Neural progenitor cell (in vitro differentiated cells): ENCODE measurements at regions not wholly inside any gene's neighbourhood (a gene's known extent, or its start where the extent isn't known, plus 50 kb on each side); places are given as distances from the start of the nearest gene placed in this dataset.

ENCODE experiments used
- DNase-seq: peaks from one replicate; pipeline ENCODE4 v3.0.0-alpha.2; 2016; ENCODE audit warnings: low spot score
- H2AFZ ChIP-seq: fragments of 200-600 bp; sonication (generic); replicated peaks from 2 replicates; pipeline ENCODE4 v1.6.1; 2016; ENCODE audit warnings: antibody characterized with exemption
- H3F3A ChIP-seq: fragments of 200-600 bp; sonication (generic); 2 replicates; pipeline ENCODE4 v1.6.1; 2016; ENCODE audit warnings: antibody characterized with exemption, low read depth
- H3K27ac ChIP-seq: fragments of 200-600 bp; sonication (generic); 2 replicates; pipeline ENCODE4 v1.5.1; 2016; ENCODE audit warnings: mild to moderate bottlenecking
- H3K27me3 ChIP-seq: fragments of 200-600 bp; sonication (generic); 2 replicates; pipeline ENCODE4 v1.6.1; 2016; ENCODE audit warnings: mild to moderate bottlenecking, moderate library complexity
- H3K36me3 ChIP-seq: fragments of 200-600 bp; sonication (generic); 2 replicates; pipeline ENCODE4 v1.5.1; 2016
- H3K4me1 ChIP-seq: fragments of 200-600 bp; sonication (generic); 2 replicates; pipeline ENCODE4 v1.6.1; 2016; ENCODE audit warnings: mixed run types
- H3K4me2 ChIP-seq: fragments of 200-600 bp; sonication (generic); 2 replicates; pipeline ENCODE4 v1.6.1; 2016
- H3K4me3 ChIP-seq: fragments of 200-600 bp; sonication (generic); 2 replicates; pipeline ENCODE4 v1.5.1; 2016
- H3K79me2 ChIP-seq: fragments of 200-600 bp; sonication (generic); 2 replicates; pipeline ENCODE4 v1.6.1; 2016; ENCODE audit warnings: low read depth
- H3K9ac ChIP-seq: fragments of 200-600 bp; sonication (generic); 2 replicates; pipeline ENCODE4 v1.6.1; 2016
- H3K9me3 ChIP-seq: fragments of 200-600 bp; sonication (generic); 2 replicates; pipeline ENCODE4 v1.5.1; 2016; ENCODE audit warnings: low read depth
- H4K20me1 ChIP-seq: fragments of 200-600 bp; sonication (generic); 2 replicates; pipeline ENCODE4 v1.6.1; 2016; ENCODE audit warnings: low read depth
- H3K27ac Mint-ChIP-seq: 3 replicates; pipeline ENCODE4 v1.8.0; 2021; ENCODE audit warnings: mixed read lengths
- H3K27me3 Mint-ChIP-seq: 2 replicates; pipeline ENCODE4 v1.8.0; 2022; ENCODE audit warnings: low read depth, mild to moderate bottlenecking, inconsistent platforms, moderate library complexity, mixed read lengths; ENCODE audit not compliant: insufficient read depth
- H3K36me3 Mint-ChIP-seq: 3 replicates; pipeline ENCODE4 v1.8.0; 2021; ENCODE audit warnings: mixed read lengths
- H3K4me1 Mint-ChIP-seq: 3 replicates; pipeline ENCODE4 v1.8.0; 2021; ENCODE audit warnings: mixed read lengths
- H3K4me3 Mint-ChIP-seq: 3 replicates; pipeline ENCODE4 v1.8.0; 2021; ENCODE audit warnings: mild to moderate bottlenecking, moderate library complexity, mixed read lengths
- H3K9me3 Mint-ChIP-seq: 3 replicates; pipeline ENCODE4 v1.8.0; 2020; ENCODE audit warnings: mixed read lengths
- EZH2 ChIP-seq: fragments of 200-600 bp; sonication (generic); IDR thresholded peaks from 2 replicates; pipeline ENCODE4 v1.6.1; 2017; ENCODE audit warnings: antibody characterized with exemption, mild to moderate bottlenecking, moderate library complexity
- EZH2phosphoT487 ChIP-seq: fragments of 200-600 bp; sonication (generic); IDR thresholded peaks from 2 replicates; pipeline ENCODE4 v1.6.1; 2017; ENCODE audit warnings: antibody characterized with exemption
- TF ChIP-seq, protein P1 (sequence below): fragments of 200-600 bp; sonication (generic); IDR thresholded peaks from 2 replicates; pipeline ENCODE4 v1.5.1; 2017; ENCODE audit warnings: antibody characterized with exemption, mild to moderate bottlenecking

DNA sequence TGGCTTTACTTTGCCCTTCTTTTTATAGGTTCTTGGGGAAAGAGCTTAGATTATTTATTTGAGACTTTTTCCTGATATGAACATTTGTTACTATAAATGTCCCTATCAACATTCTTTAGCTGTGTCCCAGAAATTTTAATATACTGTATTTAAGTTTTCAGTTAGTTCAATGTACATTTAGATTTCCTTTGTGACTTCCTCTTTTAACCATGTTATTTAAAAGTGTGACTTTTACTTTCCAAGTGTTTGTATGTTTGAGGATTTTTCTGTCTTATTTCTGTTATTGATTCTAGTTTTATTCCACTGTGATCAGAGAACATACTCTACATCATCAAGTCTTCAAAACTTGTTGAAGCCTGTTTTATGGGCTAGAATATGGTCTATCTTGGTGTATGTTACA is 72.7 kb upstream of the SPRY2 start:
- Mint-ChIP-seq H3K4me1 (no peaks in the 10 kb centered on the region), H3K4me3 (no peak overlapping the region), H3K36me3 (no peaks in the 10 kb centered on the region), H3K27ac (no peak overlapping the region), H3K9me3 (peaks cover 15% of the 10 kb centered on the region), H3K27me3 (no peaks in the 10 kb centered on the region)
- Histone ChIP-seq H3K4me2 (no peak overlapping the region), H2AFZ (no peak overlapping the region), H3K9ac (no peak overlapping the region), H3K27ac (no peak overlapping the region), H3K4me1 (no peaks in the 10 kb centered on the region), H3K4me3 (no peak overlapping the region), H3K79me2 (no peaks in the 10 kb centered on the region), H3F3A (no peaks in the 10 kb centered on the region), H3K36me3 (no peaks in the 10 kb centered on the region), H3K27me3 (no peaks in the 10 kb centered on the region), H4K20me1 (no peaks in the 10 kb centered on the region), H3K9me3 (no peaks in the 10 kb centered on the region)
- TF ChIP-seq, protein P1, sequence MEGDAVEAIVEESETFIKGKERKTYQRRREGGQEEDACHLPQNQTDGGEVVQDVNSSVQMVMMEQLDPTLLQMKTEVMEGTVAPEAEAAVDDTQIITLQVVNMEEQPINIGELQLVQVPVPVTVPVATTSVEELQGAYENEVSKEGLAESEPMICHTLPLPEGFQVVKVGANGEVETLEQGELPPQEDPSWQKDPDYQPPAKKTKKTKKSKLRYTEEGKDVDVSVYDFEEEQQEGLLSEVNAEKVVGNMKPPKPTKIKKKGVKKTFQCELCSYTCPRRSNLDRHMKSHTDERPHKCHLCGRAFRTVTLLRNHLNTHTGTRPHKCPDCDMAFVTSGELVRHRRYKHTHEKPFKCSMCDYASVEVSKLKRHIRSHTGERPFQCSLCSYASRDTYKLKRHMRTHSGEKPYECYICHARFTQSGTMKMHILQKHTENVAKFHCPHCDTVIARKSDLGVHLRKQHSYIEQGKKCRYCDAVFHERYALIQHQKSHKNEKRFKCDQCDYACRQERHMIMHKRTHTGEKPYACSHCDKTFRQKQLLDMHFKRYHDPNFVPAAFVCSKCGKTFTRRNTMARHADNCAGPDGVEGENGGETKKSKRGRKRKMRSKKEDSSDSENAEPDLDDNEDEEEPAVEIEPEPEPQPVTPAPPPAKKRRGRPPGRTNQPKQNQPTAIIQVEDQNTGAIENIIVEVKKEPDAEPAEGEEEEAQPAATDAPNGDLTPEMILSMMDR = no peak
- no peak for TF ChIP-seq EZH2phosphoT487
- no peak for TF ChIP-seq EZH2
- no peak for DNase-seq

DNA sequence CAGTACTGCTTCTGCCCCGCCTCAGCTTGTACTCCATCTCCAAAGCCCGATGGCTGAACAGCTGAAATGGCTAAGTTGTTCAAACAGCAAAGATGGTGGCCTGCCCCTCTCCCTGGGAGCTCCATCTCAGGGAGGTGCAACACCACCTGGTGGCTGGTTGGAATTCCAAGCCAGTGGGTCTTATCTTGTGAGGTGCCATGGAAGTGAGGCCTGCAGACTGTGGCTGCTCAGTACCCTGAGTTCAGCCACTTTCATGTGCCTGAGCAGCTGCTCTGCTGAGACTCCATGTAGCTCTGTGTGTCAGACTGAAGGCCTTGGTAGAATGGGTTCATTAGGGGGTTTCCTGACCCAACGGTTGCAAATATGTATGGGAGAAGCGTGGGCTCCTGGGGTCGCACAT is 67.3 kb upstream of the SPRY2 start:
- Histone ChIP-seq H3K79me2 (no peaks in the 10 kb centered on the region), H3K27me3 (no peaks in the 10 kb centered on the region), H3K9ac (no peak overlapping the region), H3F3A (no peaks in the 10 kb centered on the region), H3K4me2 (no peak overlapping the region), H3K9me3 (no peaks in the 10 kb centered on the region), H2AFZ (no peak overlapping the region), H3K4me3 (no peak overlapping the region), H4K20me1 (no peaks in the 10 kb centered on the region), H3K36me3 (no peaks in the 10 kb centered on the region), H3K27ac (no peak overlapping the region), H3K4me1 (no peaks in the 10 kb centered on the region)
- no peak for TF ChIP-seq EZH2
- TF ChIP-seq, protein P1 = peak; percentile 26
- no peak for DNase-seq
- H3K4me1 Mint-ChIP-seq = no peaks in the 10 kb centered on the region
- peaks cover 29% of the 10 kb centered on the region for H3K9me3 Mint-ChIP-seq
- no peak overlapping the region for H3K4me3 Mint-ChIP-seq
- no peaks in the 10 kb centered on the region for H3K27me3 Mint-ChIP-seq
- peaks cover 3% of the 10 kb centered on the region for H3K36me3 Mint-ChIP-seq
- H3K27ac Mint-ChIP-seq = no peak overlapping the region

DNA sequence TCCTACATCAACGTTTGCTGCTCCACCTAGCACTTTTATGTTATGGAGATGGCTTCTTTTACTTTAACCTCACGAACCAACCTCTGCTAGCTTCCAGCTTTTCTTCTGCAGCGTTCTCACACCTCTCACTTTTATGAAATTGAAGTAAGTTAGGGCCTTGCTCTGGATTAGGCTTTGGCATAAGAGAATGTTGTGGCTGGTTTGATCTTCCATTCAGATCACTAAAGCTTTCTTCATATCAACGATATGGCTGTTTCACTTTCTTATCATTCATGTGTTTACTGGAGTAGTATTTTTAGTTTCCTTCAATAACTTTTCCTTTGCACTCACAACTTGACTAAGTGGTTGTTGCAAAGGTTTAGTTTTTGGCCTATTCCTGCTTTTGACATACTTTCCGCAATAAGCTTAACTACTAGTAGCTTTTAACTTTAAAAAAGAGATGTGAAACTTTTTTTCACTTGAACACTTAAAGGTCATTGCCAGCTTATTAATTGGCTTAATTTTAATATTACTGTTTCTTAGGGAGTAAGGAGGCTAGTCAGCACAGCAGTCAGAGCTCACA is 60.0 kb upstream of the SPRY2 start:
- Histone ChIP-seq H3K79me2 (no peaks in the 10 kb centered on the region), H2AFZ (no peak overlapping the region), H3K4me2 (no peak overlapping the region), H3K27ac (no peak overlapping the region), H3K27me3 (no peaks in the 10 kb centered on the region), H3K4me3 (no peak overlapping the region), H4K20me1 (no peaks in the 10 kb centered on the region), H3K9ac (no peak overlapping the region), H3K4me1 (peaks cover 8% of the 10 kb centered on the region), H3K36me3 (no peaks in the 10 kb centered on the region), H3K9me3 (no peaks in the 10 kb centered on the region), H3F3A (no peaks in the 10 kb centered on the region)
- no peak for DNase-seq
- H3K27me3 Mint-ChIP-seq = no peaks in the 10 kb centered on the region
- H3K27ac Mint-ChIP-seq = no peak overlapping the region
- H3K36me3 Mint-ChIP-seq = peaks cover 6% of the 10 kb centered on the region
- H3K4me1 Mint-ChIP-seq = no peaks in the 10 kb centered on the region
- H3K9me3 Mint-ChIP-seq = peaks cover 29% of the 10 kb centered on the region
- no peak for TF ChIP-seq EZH2phosphoT487
- TF ChIP-seq EZH2 = no peak
- TF ChIP-seq, protein P1 = no peak
- H3K4me3 Mint-ChIP-seq = no peak overlapping the region
